Mesendoderm (in vitro differentiated cells): ENCODE measurements at regions not wholly inside any gene's neighbourhood (a gene's known extent, or its start where the extent isn't known, plus 50 kb on each side); places are given as distances from the start of the nearest gene placed in this dataset.

Experiments
- DNase-seq: peaks from one replicate; pipeline ENCODE4 v3.0.0; 2013
- H2AK5ac ChIP-seq: 2 replicates; pipeline ENCODE4 v1.6.1; 2013; ENCODE audit warnings: low read length, inconsistent platforms
- H2BK120ac ChIP-seq: 2 replicates; pipeline ENCODE4 v1.6.1; 2013; ENCODE audit warnings: low read depth, mild to moderate bottlenecking, low read length, moderate library complexity, mixed read lengths
- H2BK15ac ChIP-seq: replicated peaks from 2 replicates; pipeline ENCODE4 v1.6.1; 2013; ENCODE audit warnings: low read depth, mild to moderate bottlenecking, moderate library complexity
- H2BK5ac ChIP-seq: 2 replicates; pipeline ENCODE4 v1.6.1; 2013; ENCODE audit warnings: low read length, inconsistent platforms
- H3K18ac ChIP-seq: 2 replicates; pipeline ENCODE4 v1.6.1; 2013; ENCODE audit warnings: mild to moderate bottlenecking, low read length, mixed read lengths
- H3K23ac ChIP-seq: one replicate; pipeline ENCODE4 v1.6.1; 2013; ENCODE audit warnings: low read length
- H3K27ac ChIP-seq: 2 replicates; pipeline ENCODE4 v1.5.1; 2013; ENCODE audit warnings: low read depth, mild to moderate bottlenecking, inconsistent platforms, low read length, moderate library complexity
- H3K27me3 ChIP-seq: 2 replicates; pipeline ENCODE4 v1.6.1; 2013; ENCODE audit warnings: low read length, control low read depth, mild to moderate bottlenecking, inconsistent platforms; ENCODE audit not compliant: insufficient read depth, poor library complexity
- H3K36me3 ChIP-seq: 2 replicates; pipeline ENCODE4 v1.6.1; 2013; ENCODE audit warnings: low read length, inconsistent platforms; ENCODE audit not compliant: control insufficient read depth, insufficient read depth
- H3K4ac ChIP-seq: one replicate; pipeline ENCODE4 v1.6.1; 2013; ENCODE audit warnings: low read depth, mild to moderate bottlenecking, low read length, moderate library complexity
- H3K4me1 ChIP-seq: 2 replicates; pipeline ENCODE4 v1.6.1; 2013; ENCODE audit warnings: low read depth, low read length, inconsistent platforms; ENCODE audit not compliant: control insufficient read depth
- H3K4me2 ChIP-seq: 2 replicates; pipeline ENCODE4 v1.6.1; 2013; ENCODE audit warnings: low read length
- H3K4me3 ChIP-seq: 2 replicates; pipeline ENCODE4 v1.5.1; 2013; ENCODE audit warnings: mild to moderate bottlenecking, low read length
- H3K56ac ChIP-seq: one replicate; pipeline ENCODE4 v1.6.1; 2013; ENCODE audit warnings: low read length
- H3K79me1 ChIP-seq: 2 replicates; pipeline ENCODE4 v1.6.1; 2013; ENCODE audit warnings: low read length, inconsistent platforms
- H3K79me2 ChIP-seq: 2 replicates; pipeline ENCODE4 v1.6.1; 2013; ENCODE audit warnings: mild to moderate bottlenecking, low read length; ENCODE audit not compliant: control insufficient read depth, insufficient read depth
- H3K9ac ChIP-seq: 2 replicates; pipeline ENCODE4 v1.6.1; 2013; ENCODE audit warnings: low read length, inconsistent platforms
- H4K5ac ChIP-seq: one replicate; pipeline ENCODE4 v1.6.1; 2013; ENCODE audit warnings: low read length
- H4K8ac ChIP-seq: one replicate; pipeline ENCODE4 v1.6.1; 2013; ENCODE audit warnings: low read depth, mild to moderate bottlenecking, control low read depth, low read length, moderate library complexity
- WGBS: extraction: QIAGEN DNeasy Blood & Tissue Kit; methylation state at CpG from one replicate; pipeline ENCODE4 v1.1.7; 2013; ENCODE audit warnings: low lambda C conversion rate, missing lambda C conversion rate; ENCODE audit not compliant: insufficient coverage; ENCODE audit errors: extremely low coverage; 5-methylcytosine and 5-hydroxymethylcytosine counted together

- Histone ChIP-seq H4K5ac (no peak overlapping the region), H3K79me1 (no peaks in the 10 kb centered on the region), H2BK15ac (no peak overlapping the region), H3K36me3 (no peaks in the 10 kb centered on the region), H2BK120ac (no peak overlapping the region), H3K4me2 (no peak overlapping the region), H3K9ac (no peak overlapping the region), H3K23ac (no peak overlapping the region), H4K8ac (no peak overlapping the region), H3K4ac (no peak overlapping the region), H3K27me3 (no peaks in the 10 kb centered on the region), H3K18ac (no peak overlapping the region), H3K4me1 (no peaks in the 10 kb centered on the region), H3K79me2 (no peaks in the 10 kb centered on the region), H3K56ac (no peak overlapping the region), H3K27ac (no peak overlapping the region), H2BK5ac (no peak overlapping the region), H2AK5ac (no peak overlapping the region), H3K4me3 (no peak overlapping the region)
- no peak for DNase-seq
Observed at GRCh38 chr1:195597891-195598290, 1010.3 kb downstream of the KCNT2 start.

GRCh38 chr1:195594773-195595172 lies 1013.5 kb downstream of the KCNT2 start:
- Histone ChIP-seq H2BK120ac (no peak overlapping the region), H3K4me1 (no peaks in the 10 kb centered on the region), H2BK15ac (no peak overlapping the region), H3K27ac (no peak overlapping the region), H3K27me3 (no peaks in the 10 kb centered on the region), H2AK5ac (no peak overlapping the region), H3K18ac (no peak overlapping the region), H3K4me2 (no peak overlapping the region), H3K36me3 (no peaks in the 10 kb centered on the region), H2BK5ac (no peak overlapping the region), H3K4me3 (no peak overlapping the region), H3K23ac (no peak overlapping the region), H4K5ac (no peak overlapping the region), H3K9ac (no peak overlapping the region), H3K56ac (no peak overlapping the region), H3K79me1 (no peaks in the 10 kb centered on the region), H4K8ac (no peak overlapping the region), H3K79me2 (no peaks in the 10 kb centered on the region), H3K4ac (no peak overlapping the region)
- no peak for DNase-seq
- WGBS: no CpG with 5 or more reads among the region's 3 CpGs

GRCh38 chr1:195594322-195594721 lies 1013.9 kb downstream of the KCNT2 start:
- H3K79me2 ChIP-seq: no peaks in the 10 kb centered on the region
- H2BK120ac ChIP-seq: no peak overlapping the region
- no peak overlapping the region for H2BK15ac ChIP-seq
- no peaks in the 10 kb centered on the region for H3K79me1 ChIP-seq
- no peak overlapping the region for H3K4ac ChIP-seq
- H3K27me3 ChIP-seq: no peaks in the 10 kb centered on the region
- no peak overlapping the region for H3K27ac ChIP-seq
- no peaks in the 10 kb centered on the region for H3K36me3 ChIP-seq
- no peaks in the 10 kb centered on the region for H3K4me1 ChIP-seq
- no peak overlapping the region for H3K56ac ChIP-seq
- H4K5ac ChIP-seq: no peak overlapping the region
- H2BK5ac ChIP-seq: no peak overlapping the region
- no peak overlapping the region for H3K9ac ChIP-seq
- H3K4me2 ChIP-seq: no peak overlapping the region
- no peak overlapping the region for H3K18ac ChIP-seq
- H3K4me3 ChIP-seq: no peak overlapping the region
- no peak overlapping the region for H2AK5ac ChIP-seq
- H3K23ac ChIP-seq: no peak overlapping the region
- no peak for DNase-seq
- no CpG with 5 or more reads among the region's 2 CpGs for WGBS
- H4K8ac ChIP-seq: no peak overlapping the region

- Histone ChIP-seq H3K4me1 (no peaks in the 10 kb centered on the region), H3K56ac (no peak overlapping the region), H2BK15ac (no peak overlapping the region), H3K27me3 (no peaks in the 10 kb centered on the region), H2BK5ac (no peak overlapping the region), H3K79me1 (no peaks in the 10 kb centered on the region), H3K4ac (no peak overlapping the region), H3K9ac (no peak overlapping the region), H3K27ac (no peak overlapping the region), H3K36me3 (no peaks in the 10 kb centered on the region), H3K4me3 (no peak overlapping the region), H3K79me2 (no peaks in the 10 kb centered on the region), H2AK5ac (no peak overlapping the region), H4K8ac (no peak overlapping the region), H2BK120ac (no peak overlapping the region), H3K18ac (no peak overlapping the region), H3K4me2 (no peak overlapping the region), H3K23ac (no peak overlapping the region), H4K5ac (no peak overlapping the region)
- no CpG with 5 or more reads among the region's 3 CpGs for WGBS
- DNase-seq: peak; percentile 53
Observed at GRCh38 chr1:195591917-195592672, 1016.1 kb downstream of the KCNT2 start.

- no peaks in the 10 kb centered on the region for H3K79me1 ChIP-seq
- no peak overlapping the region for H2AK5ac ChIP-seq
- no peak overlapping the region for H3K4me3 ChIP-seq
- H3K4ac ChIP-seq: no peak overlapping the region
- no peak overlapping the region for H3K18ac ChIP-seq
- H3K4me2 ChIP-seq: no peak overlapping the region
- H2BK5ac ChIP-seq: no peak overlapping the region
- H4K5ac ChIP-seq: no peak overlapping the region
- no peaks in the 10 kb centered on the region for H3K4me1 ChIP-seq
- no peaks in the 10 kb centered on the region for H3K27me3 ChIP-seq
- no peak overlapping the region for H3K56ac ChIP-seq
- no peaks in the 10 kb centered on the region for H3K36me3 ChIP-seq
- no peak overlapping the region for H2BK15ac ChIP-seq
- no peaks in the 10 kb centered on the region for H3K79me2 ChIP-seq
- no peak overlapping the region for H2BK120ac ChIP-seq
- no peak for DNase-seq
- H3K23ac ChIP-seq: no peak overlapping the region
- no peak overlapping the region for H4K8ac ChIP-seq
- H3K9ac ChIP-seq: no peak overlapping the region
- no CpG with 5 or more reads among the region's 3 CpGs for WGBS
- H3K27ac ChIP-seq: no peak overlapping the region
Observed at GRCh38 chr1:195590649-195591048, 1017.6 kb downstream of the KCNT2 start.
